ENCODE measurements at regions not wholly inside any gene's neighbourhood (a gene's known extent, or its start where the extent isn't known, plus 50 kb on each side); places are given as distances from the start of the nearest gene placed in this dataset.

DNA sequence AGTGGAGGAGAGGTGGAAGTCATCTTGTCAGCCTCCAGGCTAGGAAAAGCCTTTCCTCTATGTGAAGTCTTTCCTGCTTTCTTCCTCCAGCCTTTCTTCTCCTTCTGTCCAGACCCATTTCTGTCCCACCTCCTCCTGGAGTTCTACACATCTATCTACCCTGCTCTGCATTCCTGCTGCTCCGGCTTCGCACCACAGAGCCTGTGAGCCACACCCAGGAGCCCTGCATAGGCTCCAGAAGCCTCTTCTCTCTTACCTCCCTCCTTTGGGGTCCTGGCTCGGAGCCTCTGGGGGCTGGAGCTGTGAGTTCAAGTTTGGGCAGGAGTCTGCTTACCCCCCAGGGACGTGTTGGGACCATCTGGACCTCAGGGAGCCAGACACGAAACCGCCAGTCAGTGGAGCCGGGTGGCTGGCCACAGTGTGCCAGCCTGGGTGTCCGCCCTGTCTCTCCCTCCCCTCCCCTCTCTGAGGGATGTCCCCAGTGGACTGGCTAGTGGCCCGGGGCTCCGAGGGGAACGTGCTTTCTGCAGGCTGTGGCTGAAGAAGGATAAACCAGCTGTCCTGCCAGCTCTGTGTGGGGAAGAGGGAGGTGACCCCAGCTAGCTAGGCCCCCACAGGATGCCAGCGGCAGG lies 99.2 kb downstream of the VEGFA start:
- DNase-seq (ENCODE audit: low read depth) = no peak

DNA sequence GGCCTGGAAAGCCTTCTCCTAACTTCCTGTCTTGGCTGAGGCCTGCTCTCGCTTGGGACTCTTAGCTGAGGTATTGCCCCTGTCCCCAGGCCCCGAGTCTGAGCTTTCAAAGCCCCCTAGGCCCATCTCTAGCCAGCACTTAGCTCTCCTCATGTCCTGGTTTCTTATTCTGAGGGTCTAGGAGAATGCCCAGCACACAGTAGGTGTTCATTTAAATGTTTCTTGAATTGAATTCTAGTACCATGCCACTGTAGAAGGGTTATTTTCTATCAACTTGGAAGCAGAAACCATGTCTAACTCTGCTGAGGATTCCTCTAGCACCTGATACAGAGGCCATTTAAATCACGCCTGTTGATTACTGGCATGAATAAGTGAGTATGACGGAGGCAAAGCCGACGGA lies 98.5 kb downstream of the VEGFA start:
- no peak for DNase-seq (ENCODE audit: low read depth)

DNA sequence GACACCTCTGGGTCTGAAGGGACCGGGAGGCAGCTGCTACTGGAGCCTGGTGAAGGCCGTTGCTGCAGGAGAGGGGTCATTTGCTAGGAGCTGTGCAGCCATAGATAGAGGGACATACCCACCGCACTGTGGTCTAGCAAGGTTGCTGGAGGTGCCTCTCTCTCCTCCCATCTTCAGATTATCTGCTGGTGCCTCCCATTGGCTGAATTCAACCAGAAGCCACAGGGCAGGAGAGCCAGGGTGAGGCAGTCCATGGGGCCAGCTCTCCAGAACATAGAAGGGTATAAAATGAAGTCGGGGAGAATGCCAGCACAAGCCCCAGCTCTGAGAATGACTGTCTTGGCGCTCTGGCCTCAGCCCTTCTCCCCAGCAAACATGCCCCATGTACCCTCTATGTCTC lies 98.0 kb downstream of the VEGFA start:
- DNase-seq (ENCODE audit: low read depth) = no peak

DNA sequence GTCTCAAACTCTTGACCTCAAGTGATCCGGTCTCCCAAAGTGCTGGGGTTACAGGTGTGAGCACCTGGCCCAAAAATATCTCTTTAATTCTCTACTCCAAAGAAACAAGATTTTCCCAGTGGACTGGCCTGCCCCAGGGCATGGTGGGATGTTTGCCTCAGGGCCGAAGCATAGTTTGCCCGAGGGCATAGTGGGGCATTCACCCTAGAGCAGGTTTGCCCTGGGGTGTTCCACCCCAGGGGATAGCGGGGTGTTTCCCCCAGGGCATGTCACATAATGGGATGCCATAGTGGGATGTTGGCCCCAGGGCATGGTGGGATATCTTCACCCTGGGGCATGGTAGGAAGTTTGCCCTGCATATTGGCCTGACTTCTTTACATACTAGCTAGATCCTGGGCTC lies 97.2 kb downstream of the VEGFA start:
- DNase-seq (ENCODE audit: low read depth) = no peak

DNA sequence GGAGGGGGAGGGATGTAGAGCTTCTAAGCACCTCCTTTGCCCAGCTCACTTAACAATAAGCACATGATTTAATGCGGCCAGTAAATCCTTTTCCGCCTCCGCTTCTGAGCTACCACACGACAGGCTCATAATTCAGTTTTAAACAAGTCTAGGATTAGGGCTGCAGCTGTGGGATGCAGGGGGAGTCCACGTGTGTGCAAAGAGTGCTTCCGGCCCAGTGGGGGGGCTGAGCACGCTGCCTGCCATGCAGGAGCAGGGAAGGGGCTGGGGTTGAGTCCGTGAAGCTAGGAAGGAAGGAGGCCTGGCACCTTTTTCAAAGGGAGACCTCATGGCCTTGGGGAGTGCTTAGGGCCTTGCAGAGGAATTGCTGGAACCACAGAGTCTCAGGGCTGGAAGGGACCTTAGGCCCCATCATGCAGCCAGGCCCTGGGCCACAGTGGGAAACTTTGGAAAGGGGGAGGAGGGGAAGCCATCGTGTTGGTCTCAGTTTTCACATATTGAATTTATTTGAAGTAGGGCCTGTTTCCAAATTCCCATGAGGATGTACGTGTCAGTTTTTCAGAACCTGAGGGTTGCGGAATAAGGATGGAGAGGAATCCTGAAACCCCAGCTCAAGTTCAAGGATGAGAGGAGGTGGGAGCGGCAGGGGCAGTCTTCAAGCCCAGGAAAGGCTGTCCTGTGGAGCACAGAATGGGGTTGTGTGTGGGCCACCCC lies 96.1 kb downstream of the VEGFA start:
- peak; percentile 32 for DNase-seq (ENCODE audit: low read depth)

DNA sequence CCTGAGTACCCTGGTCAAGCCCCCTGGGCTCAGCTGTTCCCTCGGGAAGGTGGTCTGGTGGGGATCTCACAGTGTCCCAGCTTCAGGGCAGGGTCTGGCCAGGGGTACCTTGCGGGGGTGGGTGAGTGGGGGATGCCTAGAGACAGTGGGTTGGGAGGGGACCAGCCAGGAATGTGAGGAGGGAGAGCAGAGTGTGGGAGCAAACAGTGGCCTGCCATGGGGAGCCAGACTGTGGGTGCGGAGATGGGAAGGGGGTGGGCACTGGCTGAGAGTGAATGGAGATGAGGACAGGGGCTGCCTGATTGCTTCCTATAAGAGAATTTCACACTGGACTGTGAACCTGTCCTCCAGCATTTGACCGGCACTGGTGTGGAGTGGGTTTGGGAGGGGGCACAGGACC lies 95.1 kb downstream of the VEGFA start:
- DNase-seq (ENCODE audit: low read depth) = no peak

DNA sequence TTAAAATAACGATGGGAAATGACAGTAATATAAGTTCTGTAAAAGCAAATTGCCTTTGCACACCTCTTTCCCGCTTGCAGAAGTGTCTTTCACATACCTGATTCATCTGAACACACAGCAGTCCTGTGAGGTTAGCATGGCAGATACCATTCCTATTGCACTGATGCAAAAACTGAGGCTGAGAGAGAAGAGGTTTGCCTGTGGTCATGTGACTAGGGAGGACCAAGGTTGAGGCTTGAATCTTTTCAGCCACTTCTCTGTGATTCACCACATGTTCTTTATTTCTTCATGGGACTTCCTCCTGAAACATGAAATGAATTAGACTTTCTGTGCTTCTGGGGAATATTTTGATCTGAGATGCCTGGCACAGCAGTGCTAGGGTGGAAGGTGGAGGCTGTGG lies 92.9 kb downstream of the VEGFA start:
- DNase-seq (ENCODE audit: low read depth) = no peak

DNA sequence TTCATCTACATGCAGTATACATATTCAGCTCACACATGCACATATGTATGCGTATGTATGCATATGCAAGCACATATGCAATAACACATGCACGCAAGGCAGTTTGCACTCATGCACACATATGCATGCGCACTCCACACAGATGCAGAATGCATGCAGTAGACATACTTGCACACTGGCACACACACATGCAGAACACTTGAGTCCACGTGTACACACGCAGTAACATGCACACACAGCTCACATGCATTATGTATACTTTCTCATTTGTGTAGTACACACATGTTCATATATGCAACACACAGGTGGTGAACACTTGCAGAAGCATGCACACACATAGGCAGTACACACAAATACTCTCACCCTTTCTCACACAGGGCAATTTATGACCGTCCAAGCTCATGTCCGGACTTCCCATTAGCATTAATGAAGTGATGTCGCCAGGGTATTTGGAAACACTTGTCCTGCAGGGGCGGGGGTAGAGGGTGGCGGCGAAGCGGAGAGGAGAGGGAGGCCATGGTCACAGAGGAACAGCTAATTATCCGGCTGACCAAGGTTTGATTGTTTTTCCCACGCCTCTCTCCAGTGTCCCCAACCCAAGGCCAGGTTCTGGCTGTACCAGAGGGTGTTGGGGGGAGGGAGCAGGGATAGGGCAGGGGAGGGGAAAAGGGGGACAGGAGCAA lies 91.3 kb downstream of the VEGFA start:
- DNase-seq (ENCODE audit: low read depth) = no peak

DNA sequence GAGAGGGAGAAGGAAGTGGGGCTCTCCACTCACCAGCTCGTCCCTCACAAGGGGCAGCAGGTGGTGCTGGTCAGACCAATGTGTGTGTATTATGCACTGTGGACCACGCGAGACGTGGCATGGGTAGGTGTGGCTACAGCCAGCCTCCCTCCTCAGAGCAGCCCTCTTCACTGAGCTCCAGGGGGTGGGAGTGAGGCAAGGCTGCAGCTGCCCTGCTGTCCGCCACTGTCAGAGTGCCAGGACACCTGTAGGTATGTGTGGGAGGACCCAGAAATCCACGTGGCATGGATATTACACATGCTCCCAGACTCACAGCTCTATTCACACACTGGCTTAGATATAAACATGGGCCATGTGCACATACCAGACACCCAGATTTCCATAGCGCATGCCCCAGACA lies 90.3 kb downstream of the VEGFA start:
- DNase-seq (ENCODE audit: low read depth) = no peak

DNA sequence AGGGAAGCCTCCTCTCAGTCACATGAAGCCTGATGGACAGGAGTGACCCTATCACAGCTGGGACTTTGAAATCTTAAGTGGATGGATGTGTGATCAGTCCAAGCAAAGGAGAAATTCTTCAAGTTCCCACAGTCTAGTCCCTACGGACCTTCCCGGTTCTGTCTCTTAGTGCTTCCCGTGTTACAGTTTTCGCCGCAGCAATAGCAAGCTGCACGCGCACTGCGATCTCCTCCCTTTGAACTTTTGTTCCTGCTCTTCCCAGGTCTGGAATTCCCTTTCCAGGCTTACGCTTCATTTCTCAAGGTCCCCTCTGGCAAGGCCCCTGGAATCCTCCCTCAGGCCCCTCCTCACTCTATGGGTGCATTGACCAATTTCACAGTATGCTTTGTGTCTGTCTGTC lies 89.2 kb downstream of the VEGFA start:
- DNase-seq (ENCODE audit: low read depth) = no peak

DNA sequence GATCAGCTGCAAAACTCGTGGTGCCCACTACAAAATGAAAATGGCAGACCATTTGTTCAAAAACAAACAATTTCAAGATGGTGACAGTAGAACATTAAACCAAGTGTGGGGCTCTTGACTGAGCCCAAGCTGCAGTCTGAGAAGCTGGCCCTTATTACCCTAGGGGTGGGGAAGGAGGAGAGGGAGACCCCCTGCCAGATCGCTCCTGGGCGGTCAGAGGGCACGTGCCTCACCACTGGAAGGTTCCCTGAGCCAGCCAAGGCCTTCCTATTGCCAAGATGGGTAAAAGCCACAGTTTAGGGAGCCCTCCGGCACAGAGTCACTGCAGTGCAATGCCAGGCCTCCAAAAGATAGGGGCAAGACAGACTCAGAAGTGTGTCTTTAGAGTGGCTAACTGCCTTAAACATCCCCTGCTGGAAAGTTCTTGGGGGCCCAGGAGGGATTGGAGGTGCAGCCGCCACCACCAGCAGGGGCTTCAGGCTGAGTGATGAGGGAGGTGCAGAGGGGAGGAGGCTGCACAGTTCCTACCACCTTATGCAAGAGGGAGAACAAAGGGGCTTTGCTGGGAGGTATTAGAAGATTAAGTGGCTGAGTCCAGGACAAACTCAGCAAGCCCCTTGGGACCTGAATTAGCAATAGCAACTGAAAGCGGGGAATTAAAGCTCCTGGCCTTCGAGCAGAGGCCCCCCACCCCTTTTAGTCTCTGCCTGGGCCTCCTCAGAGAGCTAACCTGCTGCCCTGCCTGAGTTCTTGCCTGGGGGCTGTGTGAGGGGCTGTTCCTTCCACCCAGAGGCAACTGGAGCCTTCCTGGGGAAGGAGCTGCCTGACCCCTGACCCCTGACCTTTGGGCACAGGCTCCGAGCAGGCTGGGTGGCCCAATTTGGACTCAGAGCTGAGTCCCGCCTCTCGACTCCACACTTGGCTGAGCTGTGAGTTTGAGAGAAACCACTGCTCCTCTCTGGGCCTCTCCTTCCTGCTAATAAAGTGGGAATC lies 88.4 kb downstream of the VEGFA start:
- DNase-seq (ENCODE audit: low read depth) = no peak

DNA sequence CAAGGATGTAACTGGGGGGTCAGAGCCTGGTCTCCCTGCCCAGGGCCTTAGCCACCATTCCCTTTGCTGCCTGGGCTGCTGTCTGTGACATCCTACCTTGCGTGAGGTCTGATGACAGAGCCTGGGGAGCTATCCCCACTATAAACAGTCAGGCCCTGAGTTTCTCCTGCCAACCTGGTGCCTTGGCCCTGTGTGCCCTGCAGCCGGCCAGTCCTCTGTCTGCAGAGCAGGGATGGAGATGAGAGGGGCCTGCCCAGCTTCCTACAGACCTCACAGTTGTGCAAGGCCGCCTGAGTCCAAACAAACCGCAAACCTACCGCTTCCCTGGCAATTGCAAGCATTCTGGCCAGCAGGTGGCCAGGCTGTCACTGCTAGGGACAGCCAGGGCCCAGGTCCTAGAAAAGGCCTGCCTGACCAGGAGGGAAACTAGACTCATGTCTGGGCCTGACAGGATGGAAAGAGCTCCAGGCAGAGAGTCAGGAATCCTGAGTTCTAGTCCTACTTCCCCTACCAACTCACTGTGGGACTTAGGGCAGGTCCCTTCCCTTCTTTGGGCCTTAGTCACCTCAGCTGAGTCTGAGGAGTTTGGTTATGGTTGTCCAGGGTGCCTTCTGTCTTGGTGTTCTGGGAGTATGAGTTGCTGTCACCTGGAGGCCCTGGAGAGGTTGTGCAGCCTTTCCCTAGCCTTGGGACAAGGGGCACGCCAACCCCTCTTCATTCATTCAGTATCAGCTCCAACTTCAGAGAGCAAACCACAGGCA lies 86.2 kb downstream of the VEGFA start:
- DNase-seq (ENCODE audit: low read depth) = peak; percentile 32

DNA sequence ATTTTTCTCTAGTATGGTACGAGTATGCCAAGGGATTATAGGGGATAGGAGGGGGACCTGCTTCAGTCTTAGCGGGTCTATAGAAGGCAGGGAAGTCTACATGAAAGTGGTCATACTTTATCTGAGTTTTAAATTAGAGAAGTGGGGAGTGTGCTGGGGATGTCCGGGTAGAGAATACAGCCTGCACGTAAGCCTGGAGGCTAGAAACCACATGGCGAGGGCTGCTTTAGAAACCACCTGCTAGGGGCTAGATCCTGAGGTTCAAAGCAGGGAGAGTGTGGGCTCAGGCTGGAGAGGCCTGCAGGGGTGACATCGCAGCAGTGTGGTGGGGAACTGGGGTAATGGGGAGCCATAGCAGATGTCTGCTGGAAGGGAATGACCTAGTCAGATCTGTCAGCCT lies 85.2 kb downstream of the VEGFA start:
- no peak for DNase-seq (ENCODE audit: low read depth)

DNA sequence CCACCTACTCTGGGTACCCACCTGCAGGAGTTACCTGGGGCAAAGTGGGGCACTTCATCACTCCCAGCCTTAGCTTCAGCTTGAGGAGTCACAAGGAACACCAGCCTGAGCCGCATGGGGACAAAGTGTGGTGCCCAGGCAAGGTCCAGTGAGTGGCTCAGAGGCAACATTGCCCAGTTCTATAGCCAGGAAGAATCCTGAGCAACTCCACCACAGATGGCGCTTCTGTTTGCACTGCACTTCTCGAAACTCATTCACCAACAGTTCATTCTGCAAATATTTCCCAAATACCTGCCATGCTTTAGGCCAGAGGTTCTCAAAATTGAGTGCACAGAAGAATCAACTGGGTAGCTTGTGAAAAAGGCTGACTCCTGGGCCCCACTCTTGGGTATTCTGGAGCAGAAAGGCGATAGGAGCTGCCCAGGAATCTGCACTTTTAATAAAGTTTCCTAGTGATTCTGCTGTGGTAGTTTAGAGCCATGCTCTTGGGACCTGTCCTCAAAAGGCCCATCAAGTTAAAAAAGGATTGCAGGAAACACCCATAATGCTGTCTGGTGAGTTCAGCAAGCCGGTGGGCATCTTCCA lies 83.1 kb downstream of the VEGFA start:
- DNase-seq (ENCODE audit: low read depth) = no peak

DNA sequence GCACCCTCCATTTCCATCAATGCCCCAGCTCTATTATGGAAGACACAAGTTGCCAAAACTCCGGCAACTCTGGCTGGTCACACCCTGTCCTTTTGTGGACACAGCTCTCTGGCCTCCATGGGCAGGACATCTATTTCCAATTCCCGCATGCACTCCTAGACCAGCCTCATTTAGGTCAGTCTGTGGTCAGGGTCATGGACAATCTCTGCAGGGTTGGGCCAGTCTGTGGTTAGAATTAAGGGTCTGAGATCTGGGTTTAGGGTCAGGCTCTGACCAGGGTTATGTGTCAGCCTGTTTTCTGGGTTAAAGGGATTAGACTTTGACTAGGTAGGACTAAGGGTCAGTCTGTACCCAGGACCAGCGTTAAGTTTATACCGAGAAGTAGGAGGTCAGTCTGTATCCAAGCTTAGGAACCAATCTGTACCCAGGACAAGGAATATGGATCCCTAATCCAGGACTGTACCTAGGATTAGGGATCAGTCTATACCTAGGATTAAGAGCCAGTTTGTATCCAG lies 82.4 kb downstream of the VEGFA start:
- no peak for DNase-seq (ENCODE audit: low read depth)

DNA sequence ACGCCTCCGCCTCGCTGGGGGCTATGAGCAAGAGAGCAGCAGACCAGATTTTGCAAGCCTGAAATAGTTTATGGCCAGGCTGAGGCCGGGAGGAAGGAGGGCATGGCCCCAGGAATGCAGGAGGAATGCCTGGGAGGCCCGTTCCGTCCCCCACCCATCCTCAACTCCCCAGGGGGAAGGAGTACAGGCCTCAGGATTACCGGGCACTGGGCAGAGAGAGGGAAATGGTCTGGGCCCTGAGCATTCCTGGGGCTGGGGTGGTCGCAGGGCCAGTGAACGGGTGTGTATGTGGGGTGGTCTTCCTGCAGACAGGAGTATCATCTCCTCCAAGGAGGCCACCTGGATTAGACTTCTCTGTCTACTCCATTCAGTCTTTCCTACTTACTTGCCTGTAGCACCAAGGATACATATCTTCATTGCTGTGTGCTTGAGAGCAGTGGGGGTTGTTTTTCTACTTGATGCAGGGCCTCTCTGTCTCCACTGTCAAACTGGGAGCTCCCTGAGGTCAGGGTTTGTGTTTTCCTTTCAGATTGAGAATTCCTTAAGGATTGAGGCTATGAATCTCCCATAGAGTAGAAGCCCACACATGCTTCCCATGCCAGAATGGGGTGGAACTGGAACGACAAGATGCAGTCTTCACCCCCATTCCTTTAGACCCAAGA lies 81.3 kb downstream of the VEGFA start:
- DNase-seq (ENCODE audit: low read depth) = peak; percentile 87

DNA sequence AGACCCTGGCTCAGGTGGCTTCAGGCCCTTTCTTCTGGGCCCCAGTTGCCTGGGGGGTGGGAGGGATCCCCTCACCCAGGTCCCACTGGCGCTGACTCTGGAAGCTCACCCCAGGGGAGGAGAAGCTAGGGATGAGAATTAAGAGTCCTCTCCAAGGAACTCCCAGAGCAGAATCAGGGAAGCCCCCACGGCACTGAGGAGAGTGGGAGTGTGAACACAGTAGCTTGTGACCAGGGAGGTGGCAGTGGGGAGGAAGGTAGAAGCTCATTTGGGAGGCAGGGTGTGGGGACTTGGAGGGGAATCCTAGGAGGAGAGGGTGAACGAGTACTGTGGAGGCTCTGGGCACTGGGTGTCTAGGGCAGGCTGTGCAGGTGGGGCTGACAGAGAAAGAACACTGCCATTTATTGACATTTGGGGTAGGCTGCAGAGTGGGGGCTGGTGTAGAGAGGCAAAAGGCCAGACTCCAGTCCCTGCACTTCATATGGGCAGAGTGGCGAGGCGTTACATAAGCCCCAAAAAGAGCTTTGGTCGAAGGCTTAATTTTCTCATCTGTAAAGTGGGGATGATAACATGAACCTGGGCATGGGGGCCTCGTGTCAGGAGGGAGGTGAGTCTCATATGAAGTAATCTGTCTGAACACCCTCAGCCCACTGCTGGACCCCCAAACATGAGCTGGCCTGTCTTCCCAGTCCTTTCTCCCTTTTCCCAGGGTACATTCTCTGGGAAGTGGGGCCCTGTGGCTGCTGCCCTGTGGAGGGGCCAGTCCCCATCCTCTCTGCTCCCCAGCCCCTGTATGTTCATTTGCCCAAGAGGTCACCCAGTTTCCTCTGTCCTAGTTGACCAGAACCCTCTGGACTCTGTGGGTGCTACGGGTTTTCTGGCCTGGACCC lies 80.5 kb downstream of the VEGFA start:
- no peak for DNase-seq (ENCODE audit: low read depth)

DNA sequence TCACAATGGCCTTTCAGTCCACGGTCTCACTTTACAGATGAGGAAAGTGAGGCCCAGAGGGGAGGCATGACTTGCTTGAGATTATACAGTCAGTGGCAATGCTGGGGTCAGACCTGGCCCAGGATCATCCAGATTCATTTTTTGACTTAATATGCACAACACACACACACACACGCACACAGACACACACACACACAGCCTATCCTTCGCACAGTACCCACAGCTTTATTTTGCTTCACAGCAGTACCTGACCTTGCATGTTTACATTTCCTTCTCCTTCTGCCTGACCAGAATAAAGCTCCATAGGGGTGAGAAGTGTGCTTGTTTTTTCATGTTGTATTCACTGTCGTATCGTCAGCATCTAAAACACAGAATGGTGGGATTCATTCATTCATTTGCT lies 79.8 kb downstream of the VEGFA start:
- no peak for DNase-seq (ENCODE audit: low read depth)

DNA sequence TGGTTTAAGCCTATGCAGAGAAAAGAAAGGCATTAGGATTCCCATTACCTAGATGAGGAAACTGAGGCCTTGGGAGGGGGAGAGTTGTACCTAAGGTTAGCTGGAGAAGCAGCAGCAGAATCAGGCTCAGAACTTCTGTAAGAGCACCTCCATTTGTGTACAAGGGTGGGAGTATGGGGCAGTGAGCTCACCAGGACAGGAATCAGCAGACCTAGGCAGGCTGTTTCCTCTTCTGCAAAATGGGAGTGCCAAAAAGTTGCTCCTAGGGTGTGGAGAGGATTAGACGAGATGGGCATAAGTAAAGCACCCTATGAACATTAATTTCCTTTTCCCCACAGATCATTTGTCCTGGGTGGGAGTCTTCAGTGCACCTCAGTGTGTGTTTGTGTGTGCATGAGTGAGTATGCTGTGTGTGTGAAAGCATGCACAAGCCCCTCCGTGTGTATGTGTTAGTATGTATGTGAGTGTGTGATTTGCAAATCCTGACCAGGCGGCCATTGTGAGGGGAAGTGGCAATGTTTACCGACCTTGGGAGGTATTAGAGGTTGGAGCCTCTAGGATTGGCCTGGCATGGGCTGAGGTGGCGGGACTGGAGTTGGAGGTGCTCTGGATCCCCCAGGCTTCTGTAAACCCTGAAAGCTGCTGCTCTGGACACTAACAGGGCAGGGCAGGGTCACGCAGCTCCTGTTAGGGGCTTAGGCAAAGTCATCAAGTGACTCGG lies 78.8 kb downstream of the VEGFA start:
- no peak for DNase-seq (ENCODE audit: low read depth)

Data from fibroblast of gingiva (primary cell).